GM19463 (cell line): ENCODE measurements at regions not wholly inside any gene's neighbourhood (a gene's known extent, or its start where the extent isn't known, plus 50 kb on each side); places are given as distances from the start of the nearest gene placed in this dataset.

Experiments
- ATAC-seq: cut with Tn5 transposase; IDR thresholded peaks from one replicate; pipeline ENCODE4 v1.9.1; 2021; ENCODE audit warnings: mild to moderate bottlenecking, moderate library complexity; ENCODE audit not compliant: unreplicated experiment

DNA sequence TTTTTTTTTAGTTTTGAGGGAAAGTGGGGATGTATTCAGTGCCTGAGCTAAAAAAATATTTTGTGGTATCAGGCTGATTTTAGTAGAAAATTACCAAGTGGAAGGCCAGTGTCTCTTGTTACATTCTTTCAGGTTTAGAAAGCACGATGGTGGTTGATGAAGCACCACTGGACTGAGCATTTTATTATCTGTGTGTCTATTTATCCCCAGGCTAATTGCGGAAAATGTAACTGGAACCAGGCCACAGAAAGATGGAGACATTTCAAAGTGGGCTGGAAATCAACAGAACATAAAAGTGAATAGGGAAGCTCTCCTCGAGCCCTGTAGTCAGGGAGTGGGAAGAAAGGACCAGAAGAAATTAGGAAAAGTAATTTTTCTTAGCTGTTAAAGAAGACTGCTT is 261.0 kb downstream of the STK31 start:
- no peak for ATAC-seq

DNA sequence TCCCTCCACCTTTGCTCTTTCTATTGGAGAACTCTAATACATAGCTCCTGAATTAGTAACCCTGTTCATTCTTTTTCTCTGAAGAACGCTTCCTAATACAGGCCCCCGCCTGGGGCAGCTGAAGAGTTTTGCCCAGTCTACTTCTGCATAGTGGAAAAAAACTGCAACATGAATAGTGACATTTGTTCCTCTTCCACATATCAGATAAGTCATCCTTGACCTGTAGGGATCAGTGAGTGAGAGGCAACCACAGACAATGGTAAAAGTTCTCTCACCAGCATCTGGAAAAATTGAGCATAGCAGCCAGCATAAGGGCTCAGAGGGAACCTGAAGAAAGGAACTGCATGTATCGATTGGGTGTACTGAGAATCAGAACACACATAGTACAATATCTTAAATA is 262.0 kb downstream of the STK31 start:
- ATAC-seq = no peak

DNA sequence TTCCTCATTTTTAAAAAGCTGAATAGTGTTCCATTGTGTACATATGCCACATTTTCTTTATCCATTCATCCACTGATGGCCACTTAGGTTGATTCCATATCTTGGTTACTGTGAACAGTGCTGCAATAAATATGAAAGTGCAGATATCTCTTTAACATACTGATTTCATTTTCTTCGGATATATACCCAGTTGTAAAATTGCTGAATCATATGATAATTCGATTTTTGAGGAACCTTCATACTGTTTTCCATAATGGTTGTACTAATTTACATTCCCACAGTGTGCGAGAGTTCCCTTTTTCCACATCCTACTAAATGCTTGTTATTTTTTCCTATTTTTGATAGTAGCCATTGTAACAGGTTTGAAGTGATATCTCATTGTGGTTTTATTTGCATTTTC is 263.2 kb downstream of the STK31 start:
- ATAC-seq = no peak

- ATAC-seq = no peak
Observed at GRCh38 chr7:23980081-23980480, 270.1 kb downstream of the STK31 start.

- ATAC-seq = no peak
Observed at GRCh38 chr7:23981314-23981713, 271.3 kb downstream of the STK31 start.

- ATAC-seq = no peak
Observed at GRCh38 chr7:23981758-23982157, 271.7 kb downstream of the STK31 start.

GRCh38 chr7:24005517-24005916 is 278.5 kb upstream of the NPY start:
- ATAC-seq = no peak

DNA sequence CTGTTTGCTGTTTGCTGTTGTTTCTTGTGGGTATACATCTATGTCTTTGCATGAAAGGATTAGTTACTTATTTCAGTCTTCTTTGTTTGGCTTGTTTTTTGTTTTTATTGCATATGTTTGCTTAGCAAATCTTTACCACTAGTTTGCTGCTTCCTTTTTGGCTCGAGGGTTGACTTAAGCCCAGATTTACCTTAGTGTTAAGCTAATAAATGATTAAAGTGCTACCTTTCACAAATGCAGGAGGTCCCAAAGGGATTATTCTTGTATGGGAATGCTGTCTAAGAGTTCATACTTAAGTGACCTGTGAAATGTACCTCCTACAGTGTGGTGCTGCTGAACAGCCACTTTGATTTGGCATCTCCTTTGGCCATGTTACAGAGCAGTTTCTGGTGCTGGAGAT is 273.5 kb upstream of the NPY start:
- no peak for ATAC-seq

DNA sequence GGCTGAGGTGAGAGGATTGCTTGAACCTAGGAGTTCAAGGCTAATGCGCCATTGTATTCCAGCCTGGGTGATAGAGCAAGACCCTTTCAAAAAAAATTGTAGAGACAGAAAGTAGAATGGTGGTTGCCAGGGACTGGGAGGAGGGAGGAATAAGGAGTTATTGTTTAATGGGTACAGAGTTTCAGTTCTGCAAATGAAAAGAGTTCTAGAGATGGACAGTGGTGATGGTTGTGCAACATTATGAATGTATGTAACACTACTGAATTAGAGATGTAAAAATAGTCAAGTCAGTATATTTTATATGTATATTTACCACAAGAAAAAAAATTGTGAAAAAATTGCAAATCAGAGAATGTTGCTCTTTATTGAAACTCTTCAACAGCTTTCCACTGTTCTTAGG is 266.5 kb upstream of the NPY start:
- peak; percentile 78 for ATAC-seq

DNA sequence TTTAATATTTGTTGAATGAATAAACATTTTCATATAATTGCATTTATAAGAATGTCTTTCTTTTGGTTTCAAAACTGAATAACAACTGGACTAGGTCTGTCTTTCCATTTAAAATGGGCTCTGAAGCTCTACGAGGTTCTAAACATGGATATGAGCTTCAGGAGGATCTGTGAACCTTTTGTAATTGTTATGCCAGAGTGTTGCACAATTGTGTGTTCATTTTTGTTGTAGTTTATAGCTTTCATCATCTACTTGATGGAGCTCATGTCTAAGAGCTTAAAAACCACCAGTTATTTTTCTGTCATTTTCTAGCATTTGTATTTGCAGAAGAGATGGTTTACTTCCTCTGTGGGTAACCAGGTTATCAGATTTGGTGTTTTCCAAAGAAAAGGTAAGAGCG is 265.7 kb upstream of the NPY start:
- no peak for ATAC-seq

- no peak for ATAC-seq
Observed at GRCh38 chr7:24019841-24020240, 264.1 kb upstream of the NPY start.

- peak; percentile 83 for ATAC-seq
Observed at GRCh38 chr7:24024276-24025068, 259.5 kb upstream of the NPY start.

- ATAC-seq = peak; percentile 76
Observed at GRCh38 chr7:24025094-24025493, 258.9 kb upstream of the NPY start.

DNA sequence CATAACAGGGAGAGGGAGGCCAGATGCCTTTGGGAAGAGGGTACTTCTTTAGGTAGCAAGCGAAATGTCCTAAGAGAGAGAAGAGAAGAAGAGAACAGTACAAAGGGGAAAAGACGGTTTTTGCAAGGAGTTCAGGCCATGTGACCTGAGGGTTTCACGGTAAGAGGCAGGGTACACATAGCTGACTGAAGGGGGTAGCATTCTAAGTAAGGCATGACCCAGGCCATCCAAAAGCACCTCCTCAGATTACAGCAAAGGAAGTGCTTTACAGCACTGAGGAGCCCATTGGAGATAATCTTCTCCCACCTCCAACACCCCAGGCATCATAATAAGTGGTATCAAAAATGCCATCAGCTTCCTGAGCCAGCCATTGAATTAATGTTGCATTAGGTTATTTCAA is 258.2 kb upstream of the NPY start:
- no peak for ATAC-seq

DNA sequence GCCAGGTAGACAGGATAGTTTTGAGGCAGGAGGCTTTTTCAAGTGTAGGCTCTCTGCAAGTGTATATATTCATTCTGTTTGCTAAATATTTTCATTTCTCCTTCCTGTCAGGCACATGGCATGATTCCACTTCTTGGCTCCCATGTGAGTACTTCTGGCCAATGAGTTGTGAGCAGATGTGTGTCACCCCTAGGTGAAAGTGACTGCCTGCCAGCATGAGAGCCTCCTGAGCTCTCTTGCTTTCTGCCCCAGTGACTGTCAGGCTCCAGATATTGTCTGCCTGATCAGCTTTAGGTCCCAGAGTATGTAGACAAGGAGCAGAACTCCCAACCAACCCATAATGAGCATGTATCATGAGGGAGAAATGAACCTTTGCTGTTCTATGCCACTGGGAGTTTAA is 257.6 kb upstream of the NPY start:
- no peak for ATAC-seq

- ATAC-seq = no peak
Observed at GRCh38 chr7:24029068-24029467, 254.9 kb upstream of the NPY start.

DNA sequence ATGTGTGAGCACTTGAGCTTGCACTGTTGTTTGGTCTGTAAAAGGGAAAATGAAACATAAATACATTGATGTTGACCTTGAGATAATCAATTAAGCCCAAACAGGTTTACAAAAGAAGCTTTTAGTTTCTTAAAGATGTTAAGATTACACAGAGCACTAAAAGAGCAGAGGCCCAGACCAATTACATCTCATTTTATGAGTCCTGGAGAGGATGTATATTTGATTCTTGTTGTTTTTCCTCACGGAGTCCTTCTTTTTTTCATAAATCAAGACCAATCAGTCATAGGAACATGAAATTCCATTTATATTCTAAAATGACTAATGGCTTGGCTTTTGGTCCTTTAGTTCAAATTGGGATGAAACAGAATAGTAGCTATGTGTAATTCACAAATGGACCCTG is 249.7 kb upstream of the NPY start:
- no peak for ATAC-seq

DNA sequence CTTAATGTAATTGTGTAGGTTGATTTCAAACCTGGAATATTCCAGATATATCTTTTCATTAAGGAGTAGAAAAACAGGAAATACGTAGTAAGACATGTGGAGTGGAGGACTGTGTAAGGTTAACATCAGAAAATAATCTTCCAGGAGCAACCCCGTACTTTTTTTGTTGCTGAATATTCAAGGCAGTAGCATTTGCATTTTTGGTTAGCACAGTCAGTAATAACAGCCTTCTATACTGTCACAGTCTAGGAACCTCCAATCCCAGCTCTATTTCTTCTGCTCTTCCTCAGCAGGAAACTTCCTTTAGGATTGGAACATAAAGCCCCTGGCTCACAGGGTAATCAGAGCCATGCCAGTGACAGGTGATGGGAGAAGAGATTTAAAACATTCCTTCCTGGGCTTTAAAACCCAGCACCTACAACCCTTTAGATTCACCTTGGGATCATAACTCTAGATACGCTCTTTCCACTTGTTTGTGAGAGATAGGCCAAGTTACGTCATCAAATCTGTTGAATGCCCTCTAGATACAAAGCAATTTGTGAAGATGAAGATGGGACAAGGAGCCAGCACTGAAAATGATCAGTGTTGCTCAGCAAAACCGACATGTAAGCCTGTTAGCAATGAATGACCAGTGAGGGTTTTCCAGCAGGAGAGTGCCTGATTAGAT is 248.5 kb upstream of the NPY start:
- ATAC-seq = no peak

DNA sequence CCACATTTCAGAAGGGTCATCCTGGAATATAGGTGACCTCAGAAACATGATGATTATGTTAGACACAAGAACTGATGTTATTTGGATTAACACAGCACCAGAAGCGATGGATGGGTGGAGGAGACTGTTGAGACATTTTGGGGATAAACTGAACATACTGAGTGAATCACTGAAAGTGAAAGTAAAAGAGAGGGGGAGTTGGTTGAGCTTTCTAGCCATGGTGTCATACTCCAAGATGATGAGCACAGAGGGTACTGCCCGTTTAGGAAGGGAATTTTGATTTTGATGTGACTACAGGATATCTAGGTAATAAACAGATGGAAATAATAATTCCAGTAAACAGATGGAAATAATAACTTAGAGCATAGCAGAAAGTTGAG is 248.0 kb upstream of the NPY start:
- ATAC-seq = no peak

DNA sequence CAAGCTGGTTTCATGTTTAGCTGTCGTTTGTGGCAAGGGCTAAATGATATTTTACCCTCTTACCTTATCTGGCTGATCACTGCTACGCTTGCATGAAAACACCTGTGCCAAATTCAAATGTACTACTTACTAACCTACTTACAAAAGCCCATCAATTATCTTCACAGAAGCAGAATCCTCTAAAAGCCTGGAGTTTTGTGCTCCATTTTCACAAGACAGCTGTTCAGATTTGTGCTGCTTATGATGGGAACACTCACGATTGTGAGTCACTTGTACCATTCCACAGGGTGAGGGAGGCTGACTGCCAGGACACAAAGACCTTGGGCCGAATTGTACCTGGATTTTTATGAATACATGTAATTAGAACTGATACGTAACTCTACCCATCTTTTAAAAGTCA is 245.0 kb upstream of the NPY start:
- ATAC-seq = no peak

DNA sequence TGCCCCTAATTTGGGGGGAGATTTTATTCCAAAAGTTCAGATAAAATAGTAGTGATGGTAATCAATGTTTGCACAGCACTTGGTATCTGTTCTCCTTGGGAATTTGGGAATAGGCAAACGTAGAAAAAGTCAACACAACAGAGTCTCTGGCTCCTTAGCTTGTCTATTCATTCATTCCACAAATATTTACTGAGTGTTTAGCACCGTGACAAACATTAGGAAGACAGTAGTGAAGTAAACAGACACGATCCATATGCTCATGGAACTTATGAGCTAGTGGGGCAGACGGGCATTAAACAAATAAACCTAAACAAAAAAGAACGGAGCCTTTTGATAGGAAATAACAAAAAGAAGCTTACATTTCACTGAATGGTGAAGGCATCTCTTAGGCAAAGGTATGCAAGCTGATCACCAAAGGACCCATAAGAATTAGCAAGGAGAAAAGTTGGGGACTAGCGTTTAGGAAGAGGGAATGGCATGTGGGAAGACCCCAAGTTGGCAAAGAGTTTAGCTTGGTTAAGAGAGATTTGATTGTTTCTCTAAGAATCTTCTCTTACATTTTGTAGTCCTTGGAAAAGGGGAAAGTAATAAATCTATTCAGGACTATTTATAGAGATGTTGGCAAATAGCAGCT is 243.9 kb upstream of the NPY start:
- no peak for ATAC-seq

DNA sequence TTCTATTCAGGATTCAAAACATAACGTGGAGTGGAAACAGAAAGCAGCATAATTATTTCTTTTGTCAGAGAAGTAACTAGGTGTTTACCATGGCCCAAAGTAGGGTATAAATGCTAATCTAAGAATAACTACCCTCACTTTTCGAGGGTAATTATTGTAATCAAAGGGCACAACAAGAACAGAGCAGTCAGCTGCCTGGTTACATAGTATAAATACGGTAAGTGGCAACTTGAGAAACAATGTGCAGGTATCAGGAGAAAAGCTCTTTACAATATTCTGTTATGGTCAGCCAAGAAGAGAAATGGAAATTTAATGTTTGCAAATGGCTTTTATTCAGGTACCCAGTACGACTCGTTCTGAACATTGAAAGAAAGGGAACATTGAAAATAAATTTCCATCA is 242.0 kb upstream of the NPY start:
- no peak for ATAC-seq
